ENCODE measurements at regions not wholly inside any gene's neighbourhood (a gene's known extent, or its start where the extent isn't known, plus 50 kb on each side); places are given as distances from the start of the nearest gene placed in this dataset.

GRCh38 chr10:78366663-78367411 lies 333.2 kb downstream of the RPS24 start:
- no peak overlapping the region for H3K4me3 ChIP-seq (ENCODE audit: low read depth, low read length)
- peak; percentile 9 for DNase-seq (ENCODE audit: low read depth)
- TF ChIP-seq CTCF (IDR thresholded peaks at IDR 0.05; ENCODE audit: insufficient read depth, low read depth, low read length) = no peak

- no peak for DNase-seq (ENCODE audit: low read depth)
- TF ChIP-seq CTCF (IDR thresholded peaks at IDR 0.05; ENCODE audit: insufficient read depth, low read depth, low read length) = no peak
- H3K4me3 ChIP-seq (ENCODE audit: low read depth, low read length) = no peak overlapping the region
Observed at GRCh38 chr10:78367751-78368150, 334.1 kb downstream of the RPS24 start.

- no peak for DNase-seq (ENCODE audit: low read depth)
Observed at GRCh38 chr10:78371136-78371535, 337.5 kb downstream of the RPS24 start.

GRCh38 chr10:78372806-78373205 lies 339.1 kb downstream of the RPS24 start:
- DNase-seq (ENCODE audit: low read depth) = no peak
- no peak for TF ChIP-seq CTCF (IDR thresholded peaks at IDR 0.05; ENCODE audit: insufficient read depth, low read depth, low read length)
- H3K4me3 ChIP-seq (ENCODE audit: low read depth, low read length) = no peak overlapping the region

More at GRCh38 chr10:78371136-78371535, 337.5 kb downstream of the RPS24 start:
- TF ChIP-seq CTCF (IDR thresholded peaks at IDR 0.05; ENCODE audit: insufficient read depth, low read depth, low read length) = no peak
- no peak overlapping the region for H3K4me3 ChIP-seq (ENCODE audit: low read depth, low read length)

GRCh38 chr10:78374331-78375028 lies 340.8 kb downstream of the RPS24 start:
- TF ChIP-seq CTCF (IDR thresholded peaks at IDR 0.05; ENCODE audit: insufficient read depth, low read depth, low read length) = no peak
- no peak for DNase-seq (ENCODE audit: low read depth)
- H3K4me3 ChIP-seq (ENCODE audit: low read depth, low read length) = no peak overlapping the region

- no peak for TF ChIP-seq CTCF (IDR thresholded peaks at IDR 0.05; ENCODE audit: insufficient read depth, low read depth, low read length)
- H3K4me3 ChIP-seq (ENCODE audit: low read depth, low read length) = no peak overlapping the region
- no peak for DNase-seq (ENCODE audit: low read depth)
Observed at GRCh38 chr10:78375854-78376785, 342.5 kb downstream of the RPS24 start.

Data from fibroblast of villous mesenchyme (primary cell).